Neural cell (in vitro differentiated cells): ENCODE measurements at regions not wholly inside any gene's neighbourhood (a gene's known extent, or its start where the extent isn't known, plus 50 kb on each side); places are given as distances from the start of the nearest gene placed in this dataset.

Experiments used
- EP300 ChIP-seq: fragments of 450-650 bp; conservative IDR thresholded peaks from 2 replicates; pipeline ENCODE4 v1.6.1; 2014; ENCODE audit warnings: antibody characterized with exemption, mild to moderate bottlenecking, moderate library complexity; ENCODE audit not compliant: poor library complexity, severe bottlenecking
- EZH2 ChIP-seq: fragments of 200-600, 300-800 bp; shearing (Covaris generic), sonication (generic); IDR thresholded peaks from 2 replicates; pipeline ENCODE4 v1.6.1; 2014; ENCODE audit warnings: antibody characterized with exemption, low read length, borderline replicate concordance, mild to moderate bottlenecking; ENCODE audit not compliant: insufficient read depth, poor library complexity, severe bottlenecking
- POLR2AphosphoS5 ChIP-seq: IDR thresholded peaks from 2 replicates; pipeline ENCODE4 v1.6.1; 2012
- RAD21 ChIP-seq: fragments of 450-650 bp; conservative IDR thresholded peaks from 2 replicates; pipeline ENCODE4 v1.6.1; 2014; ENCODE audit warnings: antibody characterized with exemption, mild to moderate bottlenecking, moderate library complexity
- SMC3 ChIP-seq: fragments of 450-650 bp; conservative IDR thresholded peaks from 2 replicates; pipeline ENCODE4 v1.6.1; 2014; ENCODE audit warnings: antibody characterized with exemption, mild to moderate bottlenecking, moderate library complexity; ENCODE audit not compliant: poor library complexity
- TF ChIP-seq, protein P1 (sequence below): fragments of 450-650 bp; IDR thresholded peaks from 2 replicates; pipeline ENCODE4 v1.5.1; 2014; ENCODE audit warnings: antibody characterized with exemption, mild to moderate bottlenecking, moderate library complexity; ENCODE audit not compliant: poor library complexity, severe bottlenecking
- TF ChIP-seq, protein P2 (sequence below): IDR thresholded peaks from 2 replicates; pipeline ENCODE4 v1.6.1; 2012; ENCODE audit warnings: borderline replicate concordance

DNA sequence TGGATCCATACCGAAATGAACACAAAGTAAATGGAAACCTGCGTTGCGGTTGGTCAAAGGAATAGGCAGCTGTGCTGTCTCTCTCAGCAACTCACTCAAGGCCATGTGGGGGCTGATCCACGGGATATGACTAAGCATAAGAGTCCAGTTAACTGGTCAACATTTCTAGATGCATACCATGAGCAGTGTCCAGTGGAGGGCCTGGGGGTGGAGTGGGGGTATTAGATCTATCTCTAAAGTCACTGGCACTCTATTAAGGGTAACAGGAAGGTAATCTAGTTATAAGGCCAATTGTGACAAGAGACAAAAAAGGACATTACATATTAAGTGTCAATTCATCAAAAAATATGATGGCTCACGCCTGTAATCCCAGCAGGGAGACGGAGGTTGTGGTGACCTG is 136.8 kb downstream of the TTC32 start:
- no peak for TF ChIP-seq EZH2
- TF ChIP-seq, protein P1, sequence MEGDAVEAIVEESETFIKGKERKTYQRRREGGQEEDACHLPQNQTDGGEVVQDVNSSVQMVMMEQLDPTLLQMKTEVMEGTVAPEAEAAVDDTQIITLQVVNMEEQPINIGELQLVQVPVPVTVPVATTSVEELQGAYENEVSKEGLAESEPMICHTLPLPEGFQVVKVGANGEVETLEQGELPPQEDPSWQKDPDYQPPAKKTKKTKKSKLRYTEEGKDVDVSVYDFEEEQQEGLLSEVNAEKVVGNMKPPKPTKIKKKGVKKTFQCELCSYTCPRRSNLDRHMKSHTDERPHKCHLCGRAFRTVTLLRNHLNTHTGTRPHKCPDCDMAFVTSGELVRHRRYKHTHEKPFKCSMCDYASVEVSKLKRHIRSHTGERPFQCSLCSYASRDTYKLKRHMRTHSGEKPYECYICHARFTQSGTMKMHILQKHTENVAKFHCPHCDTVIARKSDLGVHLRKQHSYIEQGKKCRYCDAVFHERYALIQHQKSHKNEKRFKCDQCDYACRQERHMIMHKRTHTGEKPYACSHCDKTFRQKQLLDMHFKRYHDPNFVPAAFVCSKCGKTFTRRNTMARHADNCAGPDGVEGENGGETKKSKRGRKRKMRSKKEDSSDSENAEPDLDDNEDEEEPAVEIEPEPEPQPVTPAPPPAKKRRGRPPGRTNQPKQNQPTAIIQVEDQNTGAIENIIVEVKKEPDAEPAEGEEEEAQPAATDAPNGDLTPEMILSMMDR = no peak
- no peak for TF ChIP-seq POLR2AphosphoS5
- TF ChIP-seq, protein P2, sequence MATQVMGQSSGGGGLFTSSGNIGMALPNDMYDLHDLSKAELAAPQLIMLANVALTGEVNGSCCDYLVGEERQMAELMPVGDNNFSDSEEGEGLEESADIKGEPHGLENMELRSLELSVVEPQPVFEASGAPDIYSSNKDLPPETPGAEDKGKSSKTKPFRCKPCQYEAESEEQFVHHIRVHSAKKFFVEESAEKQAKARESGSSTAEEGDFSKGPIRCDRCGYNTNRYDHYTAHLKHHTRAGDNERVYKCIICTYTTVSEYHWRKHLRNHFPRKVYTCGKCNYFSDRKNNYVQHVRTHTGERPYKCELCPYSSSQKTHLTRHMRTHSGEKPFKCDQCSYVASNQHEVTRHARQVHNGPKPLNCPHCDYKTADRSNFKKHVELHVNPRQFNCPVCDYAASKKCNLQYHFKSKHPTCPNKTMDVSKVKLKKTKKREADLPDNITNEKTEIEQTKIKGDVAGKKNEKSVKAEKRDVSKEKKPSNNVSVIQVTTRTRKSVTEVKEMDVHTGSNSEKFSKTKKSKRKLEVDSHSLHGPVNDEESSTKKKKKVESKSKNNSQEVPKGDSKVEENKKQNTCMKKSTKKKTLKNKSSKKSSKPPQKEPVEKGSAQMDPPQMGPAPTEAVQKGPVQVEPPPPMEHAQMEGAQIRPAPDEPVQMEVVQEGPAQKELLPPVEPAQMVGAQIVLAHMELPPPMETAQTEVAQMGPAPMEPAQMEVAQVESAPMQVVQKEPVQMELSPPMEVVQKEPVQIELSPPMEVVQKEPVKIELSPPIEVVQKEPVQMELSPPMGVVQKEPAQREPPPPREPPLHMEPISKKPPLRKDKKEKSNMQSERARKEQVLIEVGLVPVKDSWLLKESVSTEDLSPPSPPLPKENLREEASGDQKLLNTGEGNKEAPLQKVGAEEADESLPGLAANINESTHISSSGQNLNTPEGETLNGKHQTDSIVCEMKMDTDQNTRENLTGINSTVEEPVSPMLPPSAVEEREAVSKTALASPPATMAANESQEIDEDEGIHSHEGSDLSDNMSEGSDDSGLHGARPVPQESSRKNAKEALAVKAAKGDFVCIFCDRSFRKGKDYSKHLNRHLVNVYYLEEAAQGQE = no peak
- TF ChIP-seq RAD21 = no peak
- TF ChIP-seq SMC3 = no peak
- TF ChIP-seq EP300 = no peak
